ENCODE measurements at regions not wholly inside any gene's neighbourhood (a gene's known extent, or its start where the extent isn't known, plus 50 kb on each side); places are given as distances from the start of the nearest gene placed in this dataset.

DNA sequence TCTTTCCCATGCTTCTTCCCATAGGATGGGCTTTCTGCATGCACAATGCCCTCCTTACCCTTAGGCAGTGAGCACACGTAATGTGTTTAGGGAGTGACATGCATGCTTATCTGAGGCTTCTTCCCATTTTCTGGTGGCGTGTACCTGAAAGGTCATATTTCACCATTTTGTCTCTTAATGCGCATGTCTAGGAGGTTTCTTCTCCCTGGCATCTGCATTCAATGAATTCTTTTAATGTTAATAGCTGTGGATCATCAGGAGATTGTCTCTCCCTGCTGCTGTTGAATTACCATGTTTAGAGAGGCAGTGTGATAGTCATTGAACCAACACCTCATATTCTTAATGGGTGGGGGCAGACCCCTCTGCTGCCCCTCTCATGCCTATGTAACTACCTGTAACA lies 205.6 kb upstream of the SGO1 start:
- Mint-ChIP-seq H3K27me3 (ENCODE audit: insufficient read depth, low read depth) (peaks cover 24% of the 10 kb centered on the region), H3K27ac (no peak overlapping the region), H3K36me3 (no peaks in the 10 kb centered on the region), H3K9me3 (peaks cover 2% of the 10 kb centered on the region), H3K4me1 (no peaks in the 10 kb centered on the region), H3K4me3 (no peak overlapping the region)
- Histone ChIP-seq H3K4me1 (peaks cover 4% of the 10 kb centered on the region), H3K79me2 (ENCODE audit: low read depth) (no peaks in the 10 kb centered on the region), H3K36me3 (no peaks in the 10 kb centered on the region), H3K9ac (no peak overlapping the region), H3K4me3 (no peak overlapping the region), H2AFZ (replicated peaks) (no peak overlapping the region), H3K27me3 (no peaks in the 10 kb centered on the region), H3K9me3 (ENCODE audit: low read depth) (no peaks in the 10 kb centered on the region), H3K4me2 (no peak overlapping the region), H3F3A (ENCODE audit: low read depth) (no peaks in the 10 kb centered on the region), H3K27ac (no peak overlapping the region), H4K20me1 (ENCODE audit: low read depth) (no peaks in the 10 kb centered on the region)
- DNase-seq (ENCODE audit: low spot score), result no peak
- TF ChIP-seq EZH2phosphoT487 (IDR thresholded peaks at IDR 0.05) (no peak), EZH2 (IDR thresholded peaks at IDR 0.05) (no peak), CTCF (IDR thresholded peaks at IDR 0.05) (no peak)

DNA sequence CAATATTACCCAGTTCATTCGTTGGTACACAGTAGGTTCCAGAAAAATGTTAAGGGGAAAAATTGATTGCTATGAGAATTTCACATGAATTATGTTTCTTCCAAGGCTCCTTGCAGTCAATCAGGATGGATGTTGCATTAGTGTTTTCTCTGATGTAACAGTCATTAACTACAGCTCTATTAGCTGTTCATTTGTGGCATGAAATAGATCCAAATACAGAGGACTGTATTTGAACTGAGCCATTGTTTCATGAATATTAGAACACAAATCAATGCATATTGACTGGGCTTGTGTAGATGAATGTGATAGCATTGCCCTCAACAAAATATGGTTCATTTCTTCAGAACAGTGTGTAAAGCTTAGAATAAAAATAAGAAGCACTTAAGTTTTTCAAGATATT lies 203.0 kb upstream of the SGO1 start:
- H3F3A ChIP-seq (ENCODE audit: low read depth), result no peaks in the 10 kb centered on the region
- Mint-ChIP-seq H3K4me3 (no peak overlapping the region), H3K27ac (no peak overlapping the region), H3K36me3 (no peaks in the 10 kb centered on the region), H3K4me1 (no peaks in the 10 kb centered on the region), H3K27me3 (ENCODE audit: insufficient read depth, low read depth) (peaks cover 2% of the 10 kb centered on the region), H3K9me3 (peaks cover under 1% of the 10 kb centered on the region)
- H3K4me3 ChIP-seq, result no peak overlapping the region
- H4K20me1 ChIP-seq (ENCODE audit: low read depth), result no peaks in the 10 kb centered on the region
- no peak overlapping the region for H3K9ac ChIP-seq
- no peaks in the 10 kb centered on the region for H3K79me2 ChIP-seq (ENCODE audit: low read depth)
- H2AFZ ChIP-seq (replicated peaks), result no peak overlapping the region
- H3K27ac ChIP-seq, result no peak overlapping the region
- H3K9me3 ChIP-seq (ENCODE audit: low read depth), result no peaks in the 10 kb centered on the region
- H3K4me2 ChIP-seq, result no peak overlapping the region
- no peaks in the 10 kb centered on the region for H3K36me3 ChIP-seq
- no peak for DNase-seq (ENCODE audit: low spot score)
- no peak for TF ChIP-seq EZH2 (IDR thresholded peaks at IDR 0.05)
- TF ChIP-seq CTCF (IDR thresholded peaks at IDR 0.05), result no peak
- TF ChIP-seq EZH2phosphoT487 (IDR thresholded peaks at IDR 0.05), result no peak
- H3K4me1 ChIP-seq, result peaks cover 4% of the 10 kb centered on the region
- no peaks in the 10 kb centered on the region for H3K27me3 ChIP-seq

- Histone ChIP-seq H3K9ac (no peak overlapping the region), H3K79me2 (ENCODE audit: low read depth) (no peaks in the 10 kb centered on the region), H3K4me1 (peaks cover 6% of the 10 kb centered on the region), H3F3A (ENCODE audit: low read depth) (no peaks in the 10 kb centered on the region), H2AFZ (replicated peaks) (no peak overlapping the region), H3K27me3 (no peaks in the 10 kb centered on the region), H3K4me3 (no peak overlapping the region), H3K36me3 (no peaks in the 10 kb centered on the region), H3K27ac (no peak overlapping the region), H3K9me3 (ENCODE audit: low read depth) (no peaks in the 10 kb centered on the region), H4K20me1 (ENCODE audit: low read depth) (no peaks in the 10 kb centered on the region), H3K4me2 (no peak overlapping the region)
- no peak overlapping the region for H3K4me3 Mint-ChIP-seq
- TF ChIP-seq EZH2phosphoT487 (IDR thresholded peaks at IDR 0.05) (no peak), CTCF (IDR thresholded peaks at IDR 0.05) (no peak), EZH2 (IDR thresholded peaks at IDR 0.05) (no peak)
- no peaks in the 10 kb centered on the region for H3K9me3 Mint-ChIP-seq
- no peaks in the 10 kb centered on the region for H3K4me1 Mint-ChIP-seq
- no peaks in the 10 kb centered on the region for H3K36me3 Mint-ChIP-seq
- peaks cover 2% of the 10 kb centered on the region for H3K27me3 Mint-ChIP-seq (ENCODE audit: insufficient read depth, low read depth)
- no peak overlapping the region for H3K27ac Mint-ChIP-seq
- no peak for DNase-seq (ENCODE audit: low spot score)
Observed at GRCh38 chr3:20380295-20380694, 194.3 kb upstream of the SGO1 start.

GRCh38 chr3:20378315-20378714 lies 192.3 kb upstream of the SGO1 start:
- H3K4me3 ChIP-seq, result no peak overlapping the region
- no peak overlapping the region for H3K9ac ChIP-seq
- H3K27ac ChIP-seq, result no peak overlapping the region
- H3F3A ChIP-seq (ENCODE audit: low read depth), result no peaks in the 10 kb centered on the region
- H3K36me3 ChIP-seq, result no peaks in the 10 kb centered on the region
- no peaks in the 10 kb centered on the region for H4K20me1 ChIP-seq (ENCODE audit: low read depth)
- H2AFZ ChIP-seq (replicated peaks), result no peak overlapping the region
- Mint-ChIP-seq H3K4me3 (no peak overlapping the region), H3K9me3 (no peaks in the 10 kb centered on the region), H3K4me1 (no peaks in the 10 kb centered on the region), H3K36me3 (no peaks in the 10 kb centered on the region), H3K27ac (no peak overlapping the region), H3K27me3 (ENCODE audit: insufficient read depth, low read depth) (peaks cover 2% of the 10 kb centered on the region)
- no peak overlapping the region for H3K4me2 ChIP-seq
- peaks cover 6% of the 10 kb centered on the region for H3K4me1 ChIP-seq
- no peaks in the 10 kb centered on the region for H3K9me3 ChIP-seq (ENCODE audit: low read depth)
- no peak for DNase-seq (ENCODE audit: low spot score)
- H3K27me3 ChIP-seq, result no peaks in the 10 kb centered on the region
- TF ChIP-seq EZH2 (IDR thresholded peaks at IDR 0.05), result no peak
- TF ChIP-seq EZH2phosphoT487 (IDR thresholded peaks at IDR 0.05), result no peak
- no peak for TF ChIP-seq CTCF (IDR thresholded peaks at IDR 0.05)
- no peaks in the 10 kb centered on the region for H3K79me2 ChIP-seq (ENCODE audit: low read depth)
